ENCODE measurements at regions not wholly inside any gene's neighbourhood (a gene's known extent, or its start where the extent isn't known, plus 50 kb on each side); places are given as distances from the start of the nearest gene placed in this dataset.
"Not testable (repeated sequence)": the region's sequence is repeated elsewhere in the genome, so short reads cannot be mapped to it uniquely, and the experiment has no call there.

DNA sequence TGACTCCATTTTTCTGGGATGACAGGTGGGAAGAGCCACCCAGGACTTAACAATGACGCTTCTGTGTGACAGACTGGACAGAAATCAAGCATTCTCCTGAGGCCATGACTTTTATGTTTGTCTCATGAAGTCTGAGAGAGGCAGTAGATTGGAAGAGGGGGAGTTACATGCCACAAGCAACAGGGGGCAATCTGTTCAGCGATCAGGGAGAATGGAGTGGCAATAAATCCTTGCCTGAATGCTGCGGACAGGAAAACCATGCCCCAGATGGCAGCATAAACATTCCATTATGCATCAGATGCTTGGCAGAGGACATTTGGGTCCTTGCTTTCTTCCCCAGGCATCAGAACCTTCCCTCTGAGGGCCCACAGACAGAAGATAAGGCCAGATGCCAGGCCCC, 312.4 kb upstream of the DIPK2B start:
- Mint-ChIP-seq H3K9me3 (no peaks in the 10 kb centered on the region), H3K27ac (no peak overlapping the region), H3K4me1 (peaks cover 4% of the 10 kb centered on the region), H3K36me3 (no peaks in the 10 kb centered on the region), H3K27me3 (no peaks in the 10 kb centered on the region), H3K4me3 (no peak overlapping the region)
- no peak for DNase-seq
- CTCF ChIA-PET, result no interaction called here

DNA sequence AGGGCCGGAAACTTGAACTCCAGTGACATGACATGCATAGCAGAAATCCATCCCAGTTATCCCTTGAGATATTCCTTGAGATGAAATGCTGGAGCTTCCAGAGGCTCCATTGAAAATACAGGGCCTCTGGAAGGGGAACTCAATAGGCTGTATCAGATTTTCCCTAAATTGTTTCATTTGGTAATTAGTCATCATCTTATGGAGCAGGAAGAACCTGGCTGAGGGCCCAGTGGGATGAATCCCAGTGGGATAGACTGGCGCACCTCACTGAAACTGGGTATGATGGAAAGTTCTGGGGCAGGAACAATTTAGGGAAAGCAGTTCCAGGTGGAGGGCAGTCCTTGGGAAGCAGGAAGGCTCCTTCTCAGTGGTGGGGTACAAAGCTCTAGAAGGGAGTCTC, 307.8 kb upstream of the DIPK2B start:
- Mint-ChIP-seq H3K9me3 (no peaks in the 10 kb centered on the region), H3K27me3 (no peaks in the 10 kb centered on the region), H3K4me1 (no peaks in the 10 kb centered on the region), H3K4me3 (no peak overlapping the region), H3K27ac (no peak overlapping the region), H3K36me3 (no peaks in the 10 kb centered on the region)
- DNase-seq, result no peak
- CTCF ChIA-PET, result no interaction called here

DNA sequence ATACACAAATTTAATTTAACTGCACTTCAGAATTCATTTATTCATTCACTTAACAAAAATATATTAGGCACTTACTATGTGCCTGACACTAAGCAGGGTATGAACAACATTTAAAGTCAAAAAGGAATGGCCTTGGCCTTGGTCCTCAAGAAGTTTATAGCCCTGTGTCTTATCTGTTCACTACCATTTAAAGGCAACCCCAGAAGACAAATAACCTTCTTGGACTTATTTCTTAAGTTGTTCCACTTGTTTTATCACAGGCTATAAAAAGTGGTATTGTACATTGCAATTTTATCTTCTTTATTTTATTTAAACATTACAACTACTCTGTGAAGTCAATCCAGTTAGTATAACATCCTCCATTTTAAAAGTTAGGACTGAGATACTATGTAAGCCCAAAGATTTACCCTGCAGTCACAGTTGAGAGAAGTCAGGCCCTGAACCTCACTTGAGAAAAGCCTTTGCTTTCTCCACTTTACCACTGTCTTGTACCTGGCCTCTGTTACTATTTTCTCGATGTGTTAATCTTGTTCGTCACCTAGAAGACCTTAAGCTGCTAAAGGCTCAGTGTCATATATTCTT, 305.6 kb upstream of the DIPK2B start:
- Mint-ChIP-seq H3K36me3 (no peaks in the 10 kb centered on the region), H3K27ac (no peak overlapping the region)

DNA sequence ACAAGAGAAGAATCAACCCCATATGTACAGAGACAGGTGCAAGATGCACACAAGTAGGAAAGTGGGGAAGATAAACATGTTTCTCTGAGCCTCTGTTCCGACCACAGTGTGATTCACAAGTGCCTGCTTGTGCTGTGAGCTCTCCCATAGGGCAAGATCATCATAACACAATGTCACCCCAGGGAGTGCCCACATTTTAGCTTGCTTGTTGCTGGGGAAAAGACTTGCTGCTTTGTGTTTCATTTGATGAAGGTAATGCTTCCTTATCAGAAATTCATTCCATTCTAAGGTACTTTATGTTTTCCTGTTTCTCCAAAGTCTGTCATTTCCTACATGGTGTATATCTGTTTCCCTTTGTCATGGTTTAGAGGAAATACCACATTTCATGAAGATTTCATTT, 304.5 kb upstream of the DIPK2B start:
- Mint-ChIP-seq H3K4me1 (no peaks in the 10 kb centered on the region), H3K4me3 (no peak overlapping the region), H3K27ac (no peak overlapping the region), H3K9me3 (no peaks in the 10 kb centered on the region), H3K36me3 (no peaks in the 10 kb centered on the region), H3K27me3 (peaks cover 4% of the 10 kb centered on the region)
- CTCF ChIA-PET, result no interaction called here
- DNase-seq, result no peak

More for the DNA sequence above, 305.6 kb upstream of the DIPK2B start:
- H3K9me3 Mint-ChIP-seq, result no peaks in the 10 kb centered on the region
- no peak overlapping the region for H3K4me3 Mint-ChIP-seq
- no peaks in the 10 kb centered on the region for H3K4me1 Mint-ChIP-seq
- no peak for DNase-seq
- CTCF ChIA-PET, result interaction anchor here (1.0 kb wide), 1 partner anchor 9 kb away, joined by 3 read pairs; no protein-coding TSS in a partner anchor
- peaks cover 4% of the 10 kb centered on the region for H3K27me3 Mint-ChIP-seq

DNA sequence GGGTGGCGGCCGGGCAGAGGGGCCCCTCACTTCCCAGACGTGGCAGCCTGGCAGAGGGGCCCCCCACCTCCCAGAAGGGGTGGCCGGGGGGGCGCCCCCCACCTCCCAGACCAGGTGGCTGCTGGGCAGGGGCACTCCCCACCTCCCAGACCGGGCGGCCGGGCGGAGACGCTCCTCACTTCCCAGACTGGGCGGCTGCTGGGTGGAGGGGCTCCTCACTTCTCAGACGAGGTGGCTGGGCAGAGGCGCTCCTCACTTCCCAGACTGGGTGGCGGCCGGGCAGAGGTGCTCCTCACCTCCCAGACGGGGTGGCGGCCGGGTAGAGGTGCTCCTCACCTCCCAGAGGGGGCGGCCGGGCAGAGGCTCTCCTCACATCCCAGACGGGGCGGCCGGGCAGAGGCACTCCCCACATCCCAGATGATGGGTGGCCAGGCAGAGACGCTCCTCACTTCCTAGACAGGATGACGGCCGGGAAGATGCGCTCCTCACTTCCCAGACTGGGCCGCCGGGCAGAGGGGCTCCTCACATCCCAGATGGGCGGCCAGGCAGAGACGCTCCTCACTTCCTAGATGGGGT, 303.2 kb upstream of the DIPK2B start:
- H3K9me3 Mint-ChIP-seq, H3K27ac Mint-ChIP-seq, H3K4me1 Mint-ChIP-seq, DNase-seq, H3K4me3 Mint-ChIP-seq, H3K27me3 Mint-ChIP-seq, H3K36me3 Mint-ChIP-seq, CTCF ChIA-PET: not testable (repeated sequence)

DNA sequence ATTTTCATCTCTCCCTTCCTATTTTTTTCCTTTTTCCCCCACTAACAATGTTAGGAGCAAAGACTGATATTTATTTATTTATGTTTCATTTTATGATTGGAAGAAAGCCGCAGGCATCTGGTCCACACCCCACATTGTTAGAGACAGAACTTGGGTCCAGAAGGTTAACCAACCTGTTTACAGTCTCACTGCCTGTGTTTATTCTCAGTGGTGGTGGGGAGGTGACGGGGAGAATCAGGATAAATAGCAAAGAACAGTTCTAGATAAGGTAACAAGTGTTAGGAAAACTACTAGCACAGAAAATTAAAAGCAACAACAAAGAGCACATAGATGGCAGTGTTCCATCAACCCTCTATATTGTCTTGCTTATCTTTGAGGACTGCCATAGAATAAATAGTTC, 301.7 kb upstream of the DIPK2B start:
- H3K27me3 Mint-ChIP-seq, result peaks cover 4% of the 10 kb centered on the region
- CTCF ChIA-PET, result no interaction called here
- no peak for DNase-seq
- H3K36me3 Mint-ChIP-seq, result no peaks in the 10 kb centered on the region
- H3K4me1 Mint-ChIP-seq, result no peaks in the 10 kb centered on the region
- H3K27ac Mint-ChIP-seq, result no peak overlapping the region
- H3K4me3 Mint-ChIP-seq, result no peak overlapping the region
- no peaks in the 10 kb centered on the region for H3K9me3 Mint-ChIP-seq

DNA sequence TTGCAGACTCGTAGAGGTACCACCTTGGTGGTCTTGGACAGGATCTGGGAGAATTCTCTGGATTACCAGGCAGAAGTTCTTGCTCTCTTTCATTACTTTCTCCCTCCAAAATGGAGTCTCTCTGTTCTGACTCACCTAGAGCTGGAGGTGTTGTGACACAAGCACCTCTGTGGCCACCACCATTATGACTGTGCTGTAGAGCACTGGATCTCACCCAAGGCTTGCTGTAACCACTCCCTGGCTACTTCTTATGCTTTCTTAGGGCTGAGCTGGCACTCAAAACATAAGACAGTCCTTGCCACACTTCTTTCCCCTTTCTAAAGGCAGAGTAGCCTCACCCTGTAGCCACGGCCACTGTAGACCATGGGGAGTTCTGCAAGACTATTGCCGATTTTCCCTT, 296.6 kb upstream of the DIPK2B start:
- H3K4me3 Mint-ChIP-seq, result no peak overlapping the region
- H3K36me3 Mint-ChIP-seq, result no peaks in the 10 kb centered on the region
- CTCF ChIA-PET, result no interaction called here

DNA sequence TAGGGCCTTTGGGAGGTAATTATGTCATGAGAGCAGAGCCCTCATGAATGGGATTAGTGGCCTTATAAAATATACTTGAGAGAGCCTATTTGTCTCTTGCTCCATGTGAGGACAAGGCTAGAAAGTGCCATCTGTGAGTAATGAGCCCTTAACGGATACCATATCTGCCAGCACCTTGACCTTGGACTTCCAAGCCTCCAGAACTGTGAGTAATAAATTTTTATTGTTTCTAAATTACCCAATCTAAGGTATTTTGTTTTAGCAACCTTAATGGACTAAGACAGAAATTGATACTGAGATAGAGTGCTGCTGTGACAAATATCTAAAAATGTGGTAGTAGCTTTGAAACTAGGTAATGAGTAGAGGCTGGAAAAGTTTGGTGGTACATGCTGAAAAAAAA, 285.0 kb upstream of the DIPK2B start:
- Mint-ChIP-seq H3K4me3 (no peak overlapping the region), H3K9me3 (no peaks in the 10 kb centered on the region), H3K36me3 (no peaks in the 10 kb centered on the region), H3K4me1 (no peaks in the 10 kb centered on the region), H3K27ac (no peak overlapping the region), H3K27me3 (no peaks in the 10 kb centered on the region)
- DNase-seq, result no peak
- CTCF ChIA-PET, result no interaction called here

More for the DNA sequence above, 296.6 kb upstream of the DIPK2B start:
- Mint-ChIP-seq H3K4me1 (no peaks in the 10 kb centered on the region), H3K27me3 (peaks cover 1% of the 10 kb centered on the region), H3K27ac (no peak overlapping the region), H3K9me3 (no peaks in the 10 kb centered on the region)
- no peak for DNase-seq

DNA sequence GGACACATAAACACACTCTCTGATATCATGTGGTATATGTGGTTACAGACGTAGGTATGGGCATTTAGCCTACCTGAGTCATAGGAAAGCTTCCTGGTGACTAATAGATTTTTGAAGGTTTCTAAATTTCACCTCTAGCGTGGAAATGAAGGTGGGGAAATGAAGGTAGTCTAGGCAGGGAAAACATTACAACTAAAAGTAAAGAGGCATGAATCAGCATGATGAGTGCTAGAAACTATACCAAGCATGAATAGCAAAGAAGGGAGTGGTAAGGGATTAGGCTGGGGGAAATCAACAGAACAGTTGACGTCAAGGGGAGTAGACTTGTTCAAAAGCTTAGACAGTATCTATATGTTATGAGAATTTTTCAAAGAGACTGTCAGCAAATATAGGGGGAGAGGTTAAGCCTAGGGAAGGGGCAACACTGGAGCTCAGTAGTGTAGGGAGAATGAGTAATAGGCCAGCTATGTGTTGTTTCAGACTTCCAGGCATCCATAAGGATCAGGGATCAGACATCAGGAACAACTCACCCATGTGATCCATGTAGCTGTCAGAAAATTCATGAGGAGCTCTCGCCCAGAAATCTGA, 279.3 kb upstream of the DIPK2B start:
- Mint-ChIP-seq H3K36me3 (no peaks in the 10 kb centered on the region), H3K4me3 (no peak overlapping the region), H3K4me1 (no peaks in the 10 kb centered on the region), H3K9me3 (no peaks in the 10 kb centered on the region), H3K27ac (no peak overlapping the region), H3K27me3 (no peaks in the 10 kb centered on the region)
- no peak for DNase-seq
- CTCF ChIA-PET, result no interaction called here

DNA sequence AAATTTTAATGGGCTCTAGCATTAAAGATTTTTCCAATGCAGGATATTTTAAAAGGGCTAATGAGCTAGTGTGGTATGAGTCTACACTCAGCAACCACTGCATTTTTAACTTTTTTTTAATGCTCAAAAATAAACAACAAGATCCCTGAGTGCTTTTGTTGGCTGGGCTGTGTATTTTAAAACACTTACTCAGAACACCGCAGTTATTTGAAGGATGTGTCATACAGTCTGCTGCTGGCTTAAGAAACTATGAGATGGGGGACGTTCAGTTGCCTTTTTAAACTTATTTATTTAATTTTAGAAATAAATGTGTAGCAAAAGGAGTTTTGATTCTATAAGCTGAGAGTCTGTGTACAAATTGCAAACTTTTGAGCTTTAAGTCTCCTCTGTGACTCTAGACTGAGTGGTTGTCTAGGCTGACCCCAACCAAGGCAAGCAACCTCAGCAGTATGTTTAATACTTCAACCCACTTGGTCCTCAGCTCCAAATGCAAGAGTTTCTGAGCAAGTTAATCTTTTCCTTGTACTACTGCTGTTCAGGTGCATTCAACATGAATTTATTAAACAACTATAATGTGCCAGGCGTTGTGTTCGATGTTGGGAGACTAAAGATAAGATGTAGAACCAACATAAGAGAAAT, 278.6 kb upstream of the DIPK2B start:
- no peaks in the 10 kb centered on the region for H3K4me1 Mint-ChIP-seq
- no peaks in the 10 kb centered on the region for H3K36me3 Mint-ChIP-seq
- no peak overlapping the region for H3K27ac Mint-ChIP-seq
- no peak for DNase-seq
- CTCF ChIA-PET, result no interaction called here
- H3K9me3 Mint-ChIP-seq, result no peaks in the 10 kb centered on the region
- H3K4me3 Mint-ChIP-seq, result no peak overlapping the region
- H3K27me3 Mint-ChIP-seq, result no peaks in the 10 kb centered on the region

DNA sequence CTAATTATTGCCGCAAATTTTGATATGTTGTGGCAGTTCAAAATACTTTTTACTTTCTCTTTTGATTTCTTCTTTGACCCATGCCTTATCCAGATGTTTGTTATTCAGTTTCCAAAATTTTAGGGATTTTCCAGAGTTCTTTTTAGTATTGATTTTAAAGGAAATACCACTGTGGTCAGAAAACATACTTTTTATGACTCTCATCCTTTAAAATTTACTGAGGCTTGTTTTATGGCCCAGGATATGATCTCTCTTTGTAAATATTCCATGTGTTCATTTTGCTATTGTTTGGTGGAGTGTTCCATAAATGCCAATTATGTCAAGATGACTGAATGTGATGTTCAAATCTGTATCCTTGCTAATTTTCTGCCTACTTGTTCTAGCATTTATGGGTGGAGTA, 272.3 kb upstream of the DIPK2B start:
- H3K9me3 Mint-ChIP-seq, result no peaks in the 10 kb centered on the region
- CTCF ChIA-PET, result no interaction called here
- DNase-seq, result no peak
- H3K27me3 Mint-ChIP-seq, result no peaks in the 10 kb centered on the region
- H3K4me3 Mint-ChIP-seq, result no peak overlapping the region
- H3K27ac Mint-ChIP-seq, result no peak overlapping the region
- no peaks in the 10 kb centered on the region for H3K4me1 Mint-ChIP-seq
- H3K36me3 Mint-ChIP-seq, result no peaks in the 10 kb centered on the region

DNA sequence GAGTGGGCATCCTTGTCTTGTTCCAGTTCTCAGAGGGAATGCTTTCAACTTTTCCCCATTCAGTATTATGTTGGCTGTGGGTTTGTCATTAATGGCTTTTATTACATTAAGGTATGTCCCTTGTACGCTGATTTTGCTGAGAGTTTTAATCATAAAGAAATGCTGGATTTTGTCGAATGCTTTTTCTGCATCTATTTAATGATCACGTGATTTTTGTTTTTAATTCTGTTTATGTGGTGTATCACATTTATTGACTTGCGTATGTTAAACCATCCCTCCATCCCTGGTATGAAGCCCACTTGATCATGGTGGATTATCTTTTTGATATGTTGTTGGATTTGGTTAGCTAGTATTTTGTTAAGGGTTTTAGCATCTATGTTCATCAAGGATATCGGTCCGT, 266.9 kb upstream of the DIPK2B start:
- CTCF ChIA-PET, H3K4me1 Mint-ChIP-seq, H3K36me3 Mint-ChIP-seq, H3K9me3 Mint-ChIP-seq, H3K27me3 Mint-ChIP-seq, H3K27ac Mint-ChIP-seq, DNase-seq, H3K4me3 Mint-ChIP-seq: not testable (repeated sequence)

DNA sequence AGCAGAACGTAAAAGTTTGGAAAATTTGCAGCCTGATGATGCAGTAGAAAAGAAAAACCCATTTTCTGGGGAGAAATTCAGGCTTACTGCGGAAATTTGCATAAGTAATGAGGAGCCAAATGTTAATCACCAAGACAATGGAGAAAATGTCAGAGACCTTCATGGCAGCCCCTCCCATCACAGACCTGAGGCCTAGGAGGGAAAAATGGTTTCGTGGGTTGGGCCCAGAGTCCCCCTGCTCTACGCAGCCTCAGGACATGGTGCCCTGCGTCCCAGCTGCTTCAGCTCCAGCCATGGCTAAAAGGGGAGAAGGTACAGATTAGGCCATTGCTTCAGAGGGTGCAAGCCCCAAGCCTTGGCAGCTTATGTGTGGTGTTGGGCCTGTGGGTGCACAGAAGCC, 255.1 kb upstream of the DIPK2B start:
- H3K27me3 Mint-ChIP-seq, H3K27ac Mint-ChIP-seq, DNase-seq, CTCF ChIA-PET, H3K9me3 Mint-ChIP-seq, H3K4me3 Mint-ChIP-seq, H3K4me1 Mint-ChIP-seq, H3K36me3 Mint-ChIP-seq: not testable (repeated sequence)

DNA sequence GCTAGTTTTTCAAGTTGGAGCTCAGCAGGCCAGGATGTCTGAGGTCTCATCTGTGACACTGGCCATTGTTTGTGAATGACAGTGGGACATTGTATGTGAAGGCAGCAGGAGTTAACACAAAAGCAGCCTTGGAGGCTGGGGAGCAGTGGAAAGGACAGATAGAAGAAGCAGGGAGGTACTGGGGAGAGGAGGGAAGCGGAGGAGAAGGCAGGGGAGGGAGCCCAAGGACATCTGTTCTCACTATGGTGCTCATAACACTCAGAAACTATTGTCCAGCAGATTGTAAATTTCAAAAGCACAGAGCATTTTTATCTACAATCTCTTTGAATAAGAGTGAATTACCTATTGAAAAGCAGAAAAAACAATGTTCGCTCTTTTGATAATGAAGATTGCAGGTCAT, 253.6 kb upstream of the DIPK2B start:
- H3K4me1 Mint-ChIP-seq, result no peaks in the 10 kb centered on the region

DNA sequence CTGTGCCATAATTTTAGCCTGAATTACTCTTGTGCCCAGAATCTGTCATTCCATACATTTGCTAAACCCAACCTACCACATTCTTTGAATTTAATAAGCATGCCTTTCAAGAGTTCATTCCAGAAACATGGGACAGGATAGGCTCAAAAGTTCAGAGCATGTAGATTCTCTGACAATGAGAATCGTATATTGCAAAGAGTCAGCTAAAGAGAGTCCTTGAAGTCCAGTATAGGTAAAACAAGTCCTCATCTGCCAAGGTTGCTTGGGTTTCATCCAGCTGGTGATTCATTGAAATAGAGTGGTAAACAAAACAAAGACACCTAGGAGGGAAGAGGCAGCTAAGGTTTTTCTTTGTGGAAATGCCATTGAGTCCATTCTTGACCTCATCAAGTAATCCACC, 249.3 kb upstream of the DIPK2B start:
- Mint-ChIP-seq H3K4me1 (no peaks in the 10 kb centered on the region), H3K27ac (no peak overlapping the region), H3K36me3 (no peaks in the 10 kb centered on the region), H3K27me3 (no peaks in the 10 kb centered on the region), H3K4me3 (no peak overlapping the region), H3K9me3 (no peaks in the 10 kb centered on the region)
- DNase-seq, result no peak
- CTCF ChIA-PET, result no interaction called here

More for the DNA sequence above, 253.6 kb upstream of the DIPK2B start:
- no peak overlapping the region for H3K27ac Mint-ChIP-seq
- no peaks in the 10 kb centered on the region for H3K27me3 Mint-ChIP-seq
- H3K36me3 Mint-ChIP-seq, result no peaks in the 10 kb centered on the region
- DNase-seq, result no peak
- H3K4me3 Mint-ChIP-seq, result no peak overlapping the region
- no peaks in the 10 kb centered on the region for H3K9me3 Mint-ChIP-seq
- CTCF ChIA-PET, result no interaction called here

All from activated naive CD4-positive, alpha-beta T cell treated with anti-CD3 and anti-CD28 coated beads, Interleukin-2, amount 10 ng/mL, durations not matched to agents 7 days and 5 days (primary cell).